Lung (tissue), 11 donors: ENCODE measurements at regions not wholly inside any gene's neighbourhood (a gene's known extent, or its start where the extent isn't known, plus 50 kb on each side); places are given as distances from the start of the nearest gene placed in this dataset.

ENCODE experiments used
- ATAC-seq: fragments of 200-7000 bp; cut with Tn5 transposase; one replicate; pipeline ENCODE4 v1.9.1; 2020; ENCODE audit warnings: moderate number of reproducible peaks; ENCODE audit not compliant: insufficient read depth, low FRiP score
- DNase-seq, 3 donors: peaks; one replicate each; pipeline ENCODE4 v3.0.0-alpha.2; 2013 to 2017
- H3K27ac ChIP-seq, 2 donors: one replicate each; pipeline ENCODE4 v1.5.1; 2013; ENCODE audit warnings: mild to moderate bottlenecking in 2 of 2, moderate library complexity in 2 of 2, control low read depth in 1 of 2, inconsistent platforms in 1 of 2, low read depth in 1 of 2, low read length in 1 of 2
- H3K27me3 ChIP-seq, 3 donors: one replicate each; pipeline ENCODE4 v1.5.1; 2013; ENCODE audit warnings: low read length in 2 of 3; ENCODE audit not compliant: control insufficient read depth in 3 of 3, insufficient read depth in 3 of 3
- H3K36me3 ChIP-seq, 4 donors: one replicate each; pipeline ENCODE4 v1.5.1; 2013; ENCODE audit warnings: low read length in 4 of 4, mild to moderate bottlenecking in 1 of 4, moderate library complexity in 1 of 4; ENCODE audit not compliant: control insufficient read depth in 4 of 4, insufficient read depth in 4 of 4
- H3K4me1 ChIP-seq, 5 donors: one replicate each; pipeline ENCODE4 v1.5.1; 2013; ENCODE audit warnings: low read length in 5 of 5, mild to moderate bottlenecking in 2 of 5, moderate library complexity in 1 of 5; ENCODE audit not compliant: control insufficient read depth in 5 of 5, insufficient read depth in 5 of 5
- H3K4me3 ChIP-seq: one replicate; pipeline ENCODE4 v1.5.1; 2013; ENCODE audit warnings: mild to moderate bottlenecking, control low read depth, moderate library complexity
- H3K9ac ChIP-seq, 2 donors: one replicate each; pipeline ENCODE4 v1.5.1; 2013; ENCODE audit warnings: low read length in 2 of 2, control low read depth in 1 of 2; ENCODE audit not compliant: insufficient read depth in 1 of 2
- H3K9me3 ChIP-seq, 4 donors: one replicate each; pipeline ENCODE4 v1.5.1; 2013; ENCODE audit warnings: low read length in 3 of 4, mild to moderate bottlenecking in 1 of 4, moderate library complexity in 1 of 4; ENCODE audit not compliant: control insufficient read depth in 4 of 4, insufficient read depth in 3 of 4
- WGBS, 2 donors: extraction: QIAGEN DNeasy Blood & Tissue Kit; methylation state at CpG; one replicate each; pipeline ENCODE4 v1.1.7; 2013; 5-methylcytosine and 5-hydroxymethylcytosine counted together
- TF ChIP-seq, protein P1 (sequence below): IDR thresholded peaks from 2 replicates; pipeline ENCODE4 v1.5.1; 2012; ENCODE audit warnings: mild to moderate bottlenecking; ENCODE audit errors: control extremely low read depth, extremely low read depth
- donor health status: control.
- donor health status: control.
- donor health status: Bipolar disorder and iron deficiency.
- donor health status: healthy.
- donor health status: DM: yes; HTN: yes; CAD: no.

DNA sequence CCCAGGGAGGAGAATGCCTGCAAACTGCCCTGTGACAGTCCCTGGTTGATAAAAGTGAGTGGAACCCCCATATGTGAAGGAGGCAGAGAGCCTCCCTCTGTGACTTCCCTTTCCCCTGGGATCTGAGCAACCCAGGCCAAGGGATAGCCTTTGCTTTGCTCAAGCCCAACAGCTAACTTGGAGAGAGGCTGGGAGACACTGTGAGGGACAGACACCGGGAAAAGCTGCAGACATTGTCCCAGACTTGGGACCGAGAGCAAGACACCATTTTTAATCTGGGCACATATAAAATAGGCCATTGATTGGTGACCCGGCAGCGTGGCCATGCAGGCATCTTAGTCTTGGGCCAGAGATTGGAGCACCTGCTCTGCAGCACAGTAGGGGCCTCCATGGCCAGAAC, 96.1 kb upstream of the SALL3 start:
- peaks cover 0 to 13% (median 2%) of the 10 kb centered on the region in 4 donors for H3K9me3 ChIP-seq
- 93 to 97% methylated on average over 4 of the region's 4 CpGs for WGBS, 2 donors
- no peaks in the 10 kb centered on the region for H3K4me1 ChIP-seq
- TF ChIP-seq, protein P1, sequence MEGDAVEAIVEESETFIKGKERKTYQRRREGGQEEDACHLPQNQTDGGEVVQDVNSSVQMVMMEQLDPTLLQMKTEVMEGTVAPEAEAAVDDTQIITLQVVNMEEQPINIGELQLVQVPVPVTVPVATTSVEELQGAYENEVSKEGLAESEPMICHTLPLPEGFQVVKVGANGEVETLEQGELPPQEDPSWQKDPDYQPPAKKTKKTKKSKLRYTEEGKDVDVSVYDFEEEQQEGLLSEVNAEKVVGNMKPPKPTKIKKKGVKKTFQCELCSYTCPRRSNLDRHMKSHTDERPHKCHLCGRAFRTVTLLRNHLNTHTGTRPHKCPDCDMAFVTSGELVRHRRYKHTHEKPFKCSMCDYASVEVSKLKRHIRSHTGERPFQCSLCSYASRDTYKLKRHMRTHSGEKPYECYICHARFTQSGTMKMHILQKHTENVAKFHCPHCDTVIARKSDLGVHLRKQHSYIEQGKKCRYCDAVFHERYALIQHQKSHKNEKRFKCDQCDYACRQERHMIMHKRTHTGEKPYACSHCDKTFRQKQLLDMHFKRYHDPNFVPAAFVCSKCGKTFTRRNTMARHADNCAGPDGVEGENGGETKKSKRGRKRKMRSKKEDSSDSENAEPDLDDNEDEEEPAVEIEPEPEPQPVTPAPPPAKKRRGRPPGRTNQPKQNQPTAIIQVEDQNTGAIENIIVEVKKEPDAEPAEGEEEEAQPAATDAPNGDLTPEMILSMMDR, result no peak
- no peaks in the 10 kb centered on the region for H3K36me3 ChIP-seq
- no peak overlapping the region for H3K27ac ChIP-seq
- no peak overlapping the region for H3K9ac ChIP-seq
- no peak for ATAC-seq
- H3K27me3 ChIP-seq, result no peaks in the 10 kb centered on the region
- no peak for DNase-seq
- no peak overlapping the region for H3K4me3 ChIP-seq

DNA sequence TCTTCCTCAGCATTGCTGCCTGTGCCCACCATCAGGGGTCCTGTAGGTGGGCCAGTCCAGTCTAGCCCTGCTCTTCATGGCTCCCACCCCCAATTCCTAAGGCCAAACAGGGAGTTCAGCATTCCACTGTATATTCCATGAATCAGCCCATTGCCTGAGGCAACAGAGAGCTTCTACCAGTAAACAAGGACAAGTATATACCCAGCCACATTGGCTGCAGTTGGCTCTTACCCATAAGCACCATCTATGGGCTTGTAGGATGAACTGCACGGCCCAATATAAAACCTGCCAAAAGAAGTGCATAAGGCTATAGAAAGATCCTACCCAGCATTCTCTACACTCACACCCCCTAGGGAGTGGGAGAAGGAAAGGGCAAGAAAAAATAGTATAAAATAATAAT, 95.1 kb upstream of the SALL3 start:
- TF ChIP-seq, protein P1, result no peak
- Histone ChIP-seq H3K27me3 (no peaks in the 10 kb centered on the region), H3K9me3 (peaks cover 0 to 13% (median 2%) of the 10 kb centered on the region in 4 donors), H3K27ac (no peak overlapping the region), H3K9ac (no peak overlapping the region), H3K4me3 (no peak overlapping the region), H3K4me1 (no peaks in the 10 kb centered on the region), H3K36me3 (no peaks in the 10 kb centered on the region)
- no peak for DNase-seq
- ATAC-seq, result no peak
- 89 to 90% methylated on average over 1 of the region's 1 CpG for WGBS, 2 donors

DNA sequence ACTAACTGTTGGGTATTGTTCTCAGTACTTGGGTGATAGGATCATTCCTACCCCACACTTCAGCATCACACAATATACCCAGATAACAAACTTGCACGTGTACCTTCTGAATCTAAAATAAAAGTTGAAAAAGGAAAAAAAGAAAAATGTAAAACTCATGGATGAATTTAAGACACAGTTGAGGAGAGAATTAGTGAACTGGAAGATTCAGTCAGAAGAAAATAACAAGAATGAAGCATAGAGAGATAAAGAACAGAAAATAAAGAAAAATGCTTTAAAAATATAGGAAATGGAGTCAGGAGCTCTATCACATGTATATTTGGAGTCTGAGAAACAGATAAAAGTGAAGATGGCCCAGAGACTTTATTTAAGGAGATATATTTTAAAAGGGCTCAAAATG, 90.4 kb upstream of the SALL3 start:
- H3K9ac ChIP-seq, result no peak overlapping the region
- 73 to 80% methylated on average over 1 of the region's 1 CpG for WGBS, 2 donors
- no peak for DNase-seq
- ATAC-seq, result no peak
- peaks cover 0 to 10% (median 3%) of the 10 kb centered on the region in 4 donors for H3K9me3 ChIP-seq
- peaks cover 0 to 4% (median 0%) of the 10 kb centered on the region in 5 donors for H3K4me1 ChIP-seq
- no peak overlapping the region for H3K4me3 ChIP-seq
- H3K36me3 ChIP-seq, result no peaks in the 10 kb centered on the region
- H3K27ac ChIP-seq, result no peak overlapping the region
- TF ChIP-seq, protein P1, result no peak
- H3K27me3 ChIP-seq, result no peaks in the 10 kb centered on the region

- TF ChIP-seq, protein P1, result no peak
- peaks cover 0 to 7% (median 3%) of the 10 kb centered on the region in 4 donors for H3K9me3 ChIP-seq
- no peak overlapping the region for H3K9ac ChIP-seq
- peaks cover 0 to 4% (median 0%) of the 10 kb centered on the region in 5 donors for H3K4me1 ChIP-seq
- H3K4me3 ChIP-seq, result no peak overlapping the region
- H3K27ac ChIP-seq, result no peak overlapping the region
- H3K36me3 ChIP-seq, result no peaks in the 10 kb centered on the region
- DNase-seq (no peak), ATAC-seq (no peak)
- 93 to 98% methylated on average over 3 of the region's 3 CpGs for WGBS, 2 donors
- H3K27me3 ChIP-seq, result no peaks in the 10 kb centered on the region
Measured at GRCh38 chr18:78890388-78890787, 89.2 kb upstream of the SALL3 start.
